GM12878 (cell line): ENCODE measurements at regions not wholly inside any gene's neighbourhood (a gene's known extent, or its start where the extent isn't known, plus 50 kb on each side); places are given as distances from the start of the nearest gene placed in this dataset.

Experiments
- ATAC-seq: fragments of 200-7000 bp; cut with Tn5 transposase; 3 replicates; pipeline ENCODE4 v1.9.1; 2020; ENCODE audit warnings: mild to moderate bottlenecking, moderate library complexity
- BruUV-seq: library from RNA; stranded (reverse); fragments of 400-500 nt; replicated peaks from 2 replicates; lab custom pipeline; 2021; lab: Mats Ljungman, UMichigan
- CTCF ChIA-PET: fragments of 300-600 bp; sonication (Branson Sonifier 250); formaldehyde crosslinking; extraction: SDS; loops from one replicate; lab custom pipeline; 2021; ENCODE audit warnings: inconsistent platforms; lab: Yijun Ruan, JAX
- POLR2A ChIA-PET: fragments of 350-600 bp; formaldehyde crosslinking; extraction: SDS; loops from one replicate; lab custom pipeline; 2021; ENCODE audit warnings: inconsistent platforms; lab: Charles Lee
- RAD21 ChIA-PET: fragments of 300-600 bp; sonication (Branson Sonifier 250); formaldehyde crosslinking; loops from one replicate; lab custom pipeline; 2023; ENCODE audit warnings: antibody characterized with exemption; ENCODE audit not compliant: unreplicated experiment; lab: Charles Lee
- SMC1A ChIA-PET: fragments of 300-600 bp; sonication (Branson Sonifier 250); formaldehyde crosslinking; loops from one replicate; lab custom pipeline; 2023; ENCODE audit not compliant: unreplicated experiment, uncharacterized antibody; lab: Charles Lee
- DNase-seq: peaks from one replicate; pipeline ENCODE4 v3.0.0-alpha.2; 2011; ENCODE audit warnings: low read depth, low spot score
- FAIRE-seq: peaks from 3 replicates; lab custom pipeline; 2011; peaks lifted over from hg19 to GRCh38; lab: Jason Lieb, UNC
- H2AFZ ChIP-seq: 2 replicates; pipeline ENCODE4 v1.6.0; 2011; ENCODE audit warnings: low read depth, low read length, control low read depth; ENCODE audit not compliant: control insufficient read depth
- H3K27ac ChIP-seq: 2 replicates; pipeline ENCODE4 v1.5.1; 2011; ENCODE audit warnings: control low read depth; ENCODE audit not compliant: control insufficient read depth, insufficient read depth
- H3K27me3 ChIP-seq, 2 experiments: replicated peaks in 1 of 2; 2 replicates each; pipeline versions ENCODE4 v1.6.0 to v1.6.1; 2011; ENCODE audit warnings: low read length in 1 of 2; ENCODE audit not compliant: control insufficient read depth in 2 of 2, insufficient read depth in 2 of 2
- H3K36me3 ChIP-seq, 2 experiments: 2 replicates each; pipeline ENCODE4 v1.5.1; 2011; ENCODE audit warnings: low read length in 1 of 2; ENCODE audit not compliant: control insufficient read depth in 2 of 2, insufficient read depth in 2 of 2
- H3K4me1 ChIP-seq: 2 replicates; pipeline ENCODE4 v1.6.1; 2011; ENCODE audit warnings: mild to moderate bottlenecking, low read length, moderate library complexity, mixed read lengths; ENCODE audit not compliant: control insufficient read depth, insufficient read depth
- H3K4me2 ChIP-seq: 2 replicates; pipeline ENCODE4 v1.6.0; 2011; ENCODE audit warnings: control low read depth; ENCODE audit not compliant: control insufficient read depth, insufficient read depth
- H3K4me3 ChIP-seq: fragments of 200-600 bp; sonication (generic); 2 replicates; pipeline ENCODE4 v1.5.1; 2016
- H3K79me2 ChIP-seq: 2 replicates; pipeline ENCODE4 v1.6.0; 2011; ENCODE audit warnings: low read length; ENCODE audit not compliant: control insufficient read depth, insufficient read depth
- H3K9ac ChIP-seq: 2 replicates; pipeline ENCODE4 v1.8.0; 2011; ENCODE audit warnings: low read length, control low read depth, mixed read lengths; ENCODE audit not compliant: control insufficient read depth, insufficient read depth
- H3K9me3 ChIP-seq: replicated peaks from 3 replicates; pipeline ENCODE4 v1.5.1; 2011; ENCODE audit warnings: mild to moderate bottlenecking, low read length; ENCODE audit not compliant: control insufficient read depth, insufficient read depth
- H4K20me1 ChIP-seq: 2 replicates; pipeline ENCODE4 v1.6.0; 2011; ENCODE audit not compliant: control insufficient read depth, insufficient read depth
- ATF7 ChIP-seq: fragments of 450-650 bp; IDR thresholded peaks from 2 replicates; pipeline ENCODE4 v1.6.1; 2016; ENCODE audit warnings: low read depth, mild to moderate bottlenecking
- BACH1 ChIP-seq: fragments of 450-650 bp; IDR thresholded peaks from 2 replicates; pipeline ENCODE4 v1.6.1; 2017; ENCODE audit warnings: mild to moderate bottlenecking, borderline replicate concordance
- CHD2 ChIP-seq: IDR thresholded peaks from 2 replicates; pipeline ENCODE4 v1.6.1; 2011; ENCODE audit warnings: low read depth, low read length, improper control_type of control experiment, borderline replicate concordance
- EP300 ChIP-seq, 2 experiments: fragments of 150-350 bp in 1 of 2; IDR thresholded peaks; 2 replicates each; pipeline ENCODE4 v1.6.1; 2011 to 2012; ENCODE audit warnings: low read depth in 2 of 2, low read length in 2 of 2, borderline replicate concordance in 1 of 2, improper control_type of control experiment in 1 of 2, inconsistent platforms in 1 of 2; ENCODE audit not compliant: control insufficient read depth in 1 of 2
- KAT2A ChIP-seq: conservative IDR thresholded peaks from 2 replicates; pipeline ENCODE4 v1.6.1; 2011; ENCODE audit warnings: low read depth, low read length; ENCODE audit not compliant: control insufficient read depth
- SMAD1 ChIP-seq: fragments of 450-650 bp; IDR thresholded peaks from 2 replicates; pipeline ENCODE4 v1.6.1; 2018; ENCODE audit warnings: mild to moderate bottlenecking, low read depth; ENCODE audit not compliant: partially characterized antibody
- SREBF1 ChIP-seq: IDR thresholded peaks from 2 replicates; pipeline ENCODE4 v1.6.1; 2012; ENCODE audit warnings: mild to moderate bottlenecking, low read length
- SREBF2 ChIP-seq: IDR thresholded peaks from 2 replicates; pipeline ENCODE4 v1.6.1; 2012; ENCODE audit warnings: mild to moderate bottlenecking, low read length
- SRF ChIP-seq, 2 experiments: IDR thresholded peaks; 2 replicates each; pipeline ENCODE4 v1.6.1; 2011; ENCODE audit warnings: low read depth in 2 of 2, low read length in 2 of 2, mild to moderate bottlenecking in 1 of 2, moderate library complexity in 1 of 2
- TCF7 ChIP-seq: IDR thresholded peaks from 2 replicates; pipeline ENCODE4 v1.6.1; 2014; ENCODE audit warnings: antibody characterized with exemption, borderline replicate concordance
- WRNIP1 ChIP-seq: IDR thresholded peaks from 2 replicates; pipeline ENCODE4 v1.6.1; 2011; ENCODE audit warnings: low read depth, low read length, improper control_type of control experiment, borderline replicate concordance
- ZNF207 ChIP-seq: fragments of 450-650 bp; IDR thresholded peaks from 2 replicates; pipeline ENCODE4 v1.6.1; 2014; ENCODE audit warnings: antibody characterized with exemption, mild to moderate bottlenecking, borderline replicate concordance
- ZNF217 ChIP-seq: fragments of 450-650 bp; IDR thresholded peaks from 2 replicates; pipeline ENCODE4 v1.6.1; 2017; ENCODE audit warnings: antibody characterized with exemption, mild to moderate bottlenecking
- WGBS: methylation state at CpG from one replicate; pipeline ENCODE4 v1.1.6; 2016; ENCODE audit warnings: low lambda C conversion rate; ENCODE audit not compliant: insufficient replicate concordance, insufficient coverage; ENCODE audit errors: missing lambda C conversion rate; 5-methylcytosine and 5-hydroxymethylcytosine counted together
- in situ Hi-C: fragments of 300-500 bp; cut with MboI; formaldehyde crosslinking; loops from 9 replicates; pipeline ENCODE4 v1.14.3; 2018; ENCODE audit warnings: mixed read lengths
- intact Hi-C: fragments of 100-400 bp; cut with micrococcal nuclease; formaldehyde crosslinking; loops from one replicate; pipeline ENCODE4 v1.14.2; 2022; ENCODE audit not compliant: unreplicated experiment
- TF ChIP-seq, protein P1 (sequence below): fragments of 450-650 bp; conservative IDR thresholded peaks from 2 replicates; pipeline ENCODE4 v1.6.1; 2017; ENCODE audit warnings: mild to moderate bottlenecking, moderate library complexity
- TF ChIP-seq, protein P2 (sequence below): IDR thresholded peaks from 2 replicates; pipeline ENCODE4 v1.6.1; 2012; ENCODE audit warnings: low read depth, low read length, improper control_type of control experiment
- TF ChIP-seq, protein P3 (sequence below): fragments of 450-650 bp; formaldehyde crosslinking; IDR thresholded peaks from 2 replicates; pipeline ENCODE4 v1.5.0; 2022; ENCODE audit warnings: mild to moderate bottlenecking, missing genetic modification characterization
- TF ChIP-seq, protein P4 (sequence below): IDR thresholded peaks from 2 replicates; pipeline ENCODE4 v1.6.1; 2012; ENCODE audit warnings: low read depth, low read length, improper control_type of control experiment

DNA sequence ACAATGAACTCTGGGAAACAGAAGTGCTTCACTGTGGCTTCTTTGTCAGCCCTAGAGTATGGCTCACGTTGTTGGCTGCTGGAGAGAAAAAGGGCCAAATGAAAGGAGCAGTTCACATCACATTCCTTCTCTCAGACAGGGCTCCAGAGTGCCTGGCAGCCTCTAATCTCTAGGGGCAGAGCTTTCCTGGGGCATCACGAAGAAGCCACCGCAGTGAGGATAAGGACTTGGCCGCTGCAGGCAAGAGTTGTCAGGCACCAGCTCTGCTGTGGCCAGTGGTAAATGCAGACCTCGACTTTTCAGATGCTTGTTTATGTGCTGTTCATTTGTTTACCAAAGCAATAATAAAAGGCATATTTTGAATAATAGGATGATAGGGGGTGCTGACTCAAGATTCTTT, 227.2 kb downstream of the ICE1 start (continued):
- TF ChIP-seq ATF7 (no peak), TCF7 (no peak), KAT2A (no peak)

DNA sequence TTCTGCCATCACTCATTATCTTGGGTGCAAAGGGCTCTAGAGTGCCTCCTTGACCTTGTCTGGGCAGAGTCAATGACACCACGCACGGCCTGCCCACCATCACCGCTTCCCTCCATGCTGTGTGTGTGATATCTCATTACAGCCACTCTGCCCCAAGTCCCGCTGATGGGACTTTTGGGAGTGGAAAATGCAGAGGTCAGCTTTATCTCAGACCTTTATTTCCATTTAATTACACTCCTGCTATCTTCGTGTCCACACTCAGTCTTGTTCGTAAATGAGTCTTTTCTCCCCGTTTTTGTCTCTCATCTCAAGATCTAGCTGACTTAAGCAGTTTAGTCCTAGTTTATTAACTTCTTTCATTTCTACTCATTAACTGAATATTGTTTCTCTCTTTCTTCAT, 226.2 kb downstream of the ICE1 start:
- DNase-seq = no peak
- Histone ChIP-seq H3K9ac (no peak overlapping the region), H3K79me2 (no peaks in the 10 kb centered on the region), H2AFZ (no peak overlapping the region), H3K4me1 (no peaks in the 10 kb centered on the region), H3K4me3 (no peak overlapping the region), H3K27me3 (no peaks in the 10 kb centered on the region), H3K36me3 (no peaks in the 10 kb centered on the region), H3K4me2 (no peak overlapping the region), H3K27ac (no peak overlapping the region), H4K20me1 (no peaks in the 10 kb centered on the region), H3K9me3 (no peaks in the 10 kb centered on the region)
- in situ Hi-C loops (no loop called here), intact Hi-C loops (no loop called here)
- no peak for ATAC-seq
- ChIA-PET SMC1A (no interaction called here), CTCF (no interaction called here), POLR2A (no interaction called here), RAD21 (no interaction called here)
- FAIRE-seq = no peak
- 66% methylated on average over 7 of the region's 7 CpGs for WGBS
- no TSS peak for BruUV-seq
- TF ChIP-seq SREBF1 (no peak), EP300 (IDR thresholded peaks at IDR 0.05; ENCODE audit: borderline replicate concordance in 1 of 2, control insufficient read depth in 1 of 2, low read depth in 2 of 2, low read length in 2 of 2) (no peak), CHD2 (no peak), TCF7 (no peak), ZNF217 (no peak), BACH1 (no peak), SREBF2 (no peak), WRNIP1 (no peak), ZNF207 (no peak), SMAD1 (no peak), SRF (IDR thresholded peaks at IDR 0.05; ENCODE audit: low read depth in 2 of 2, low read length in 2 of 2) (no peak)
- TF ChIP-seq, protein P1, sequence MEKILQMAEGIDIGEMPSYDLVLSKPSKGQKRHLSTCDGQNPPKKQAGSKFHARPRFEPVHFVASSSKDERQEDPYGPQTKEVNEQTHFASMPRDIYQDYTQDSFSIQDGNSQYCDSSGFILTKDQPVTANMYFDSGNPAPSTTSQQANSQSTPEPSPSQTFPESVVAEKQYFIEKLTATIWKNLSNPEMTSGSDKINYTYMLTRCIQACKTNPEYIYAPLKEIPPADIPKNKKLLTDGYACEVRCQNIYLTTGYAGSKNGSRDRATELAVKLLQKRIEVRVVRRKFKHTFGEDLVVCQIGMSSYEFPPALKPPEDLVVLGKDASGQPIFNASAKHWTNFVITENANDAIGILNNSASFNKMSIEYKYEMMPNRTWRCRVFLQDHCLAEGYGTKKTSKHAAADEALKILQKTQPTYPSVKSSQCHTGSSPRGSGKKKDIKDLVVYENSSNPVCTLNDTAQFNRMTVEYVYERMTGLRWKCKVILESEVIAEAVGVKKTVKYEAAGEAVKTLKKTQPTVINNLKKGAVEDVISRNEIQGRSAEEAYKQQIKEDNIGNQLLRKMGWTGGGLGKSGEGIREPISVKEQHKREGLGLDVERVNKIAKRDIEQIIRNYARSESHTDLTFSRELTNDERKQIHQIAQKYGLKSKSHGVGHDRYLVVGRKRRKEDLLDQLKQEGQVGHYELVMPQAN = no peak
- TF ChIP-seq, protein P2, sequence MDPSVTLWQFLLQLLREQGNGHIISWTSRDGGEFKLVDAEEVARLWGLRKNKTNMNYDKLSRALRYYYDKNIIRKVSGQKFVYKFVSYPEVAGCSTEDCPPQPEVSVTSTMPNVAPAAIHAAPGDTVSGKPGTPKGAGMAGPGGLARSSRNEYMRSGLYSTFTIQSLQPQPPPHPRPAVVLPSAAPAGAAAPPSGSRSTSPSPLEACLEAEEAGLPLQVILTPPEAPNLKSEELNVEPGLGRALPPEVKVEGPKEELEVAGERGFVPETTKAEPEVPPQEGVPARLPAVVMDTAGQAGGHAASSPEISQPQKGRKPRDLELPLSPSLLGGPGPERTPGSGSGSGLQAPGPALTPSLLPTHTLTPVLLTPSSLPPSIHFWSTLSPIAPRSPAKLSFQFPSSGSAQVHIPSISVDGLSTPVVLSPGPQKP = no peak
- TF ChIP-seq, protein P3, sequence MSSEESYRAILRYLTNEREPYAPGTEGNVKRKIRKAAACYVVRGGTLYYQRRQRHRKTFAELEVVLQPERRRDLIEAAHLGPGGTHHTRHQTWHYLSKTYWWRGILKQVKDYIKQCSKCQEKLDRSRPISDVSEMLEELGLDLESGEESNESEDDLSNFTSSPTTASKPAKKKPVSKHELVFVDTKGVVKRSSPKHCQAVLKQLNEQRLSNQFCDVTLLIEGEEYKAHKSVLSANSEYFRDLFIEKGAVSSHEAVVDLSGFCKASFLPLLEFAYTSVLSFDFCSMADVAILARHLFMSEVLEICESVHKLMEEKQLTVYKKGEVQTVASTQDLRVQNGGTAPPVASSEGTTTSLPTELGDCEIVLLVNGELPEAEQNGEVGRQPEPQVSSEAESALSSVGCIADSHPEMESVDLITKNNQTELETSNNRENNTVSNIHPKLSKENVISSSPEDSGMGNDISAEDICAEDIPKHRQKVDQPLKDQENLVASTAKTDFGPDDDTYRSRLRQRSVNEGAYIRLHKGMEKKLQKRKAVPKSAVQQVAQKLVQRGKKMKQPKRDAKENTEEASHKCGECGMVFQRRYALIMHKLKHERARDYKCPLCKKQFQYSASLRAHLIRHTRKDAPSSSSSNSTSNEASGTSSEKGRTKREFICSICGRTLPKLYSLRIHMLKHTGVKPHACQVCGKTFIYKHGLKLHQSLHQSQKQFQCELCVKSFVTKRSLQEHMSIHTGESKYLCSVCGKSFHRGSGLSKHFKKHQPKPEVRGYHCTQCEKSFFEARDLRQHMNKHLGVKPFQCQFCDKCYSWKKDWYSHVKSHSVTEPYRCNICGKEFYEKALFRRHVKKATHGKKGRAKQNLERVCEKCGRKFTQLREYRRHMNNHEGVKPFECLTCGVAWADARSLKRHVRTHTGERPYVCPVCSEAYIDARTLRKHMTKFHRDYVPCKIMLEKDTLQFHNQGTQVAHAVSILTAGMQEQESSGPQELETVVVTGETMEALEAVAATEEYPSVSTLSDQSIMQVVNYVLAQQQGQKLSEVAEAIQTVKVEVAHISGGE = no peak
- TF ChIP-seq, protein P4, sequence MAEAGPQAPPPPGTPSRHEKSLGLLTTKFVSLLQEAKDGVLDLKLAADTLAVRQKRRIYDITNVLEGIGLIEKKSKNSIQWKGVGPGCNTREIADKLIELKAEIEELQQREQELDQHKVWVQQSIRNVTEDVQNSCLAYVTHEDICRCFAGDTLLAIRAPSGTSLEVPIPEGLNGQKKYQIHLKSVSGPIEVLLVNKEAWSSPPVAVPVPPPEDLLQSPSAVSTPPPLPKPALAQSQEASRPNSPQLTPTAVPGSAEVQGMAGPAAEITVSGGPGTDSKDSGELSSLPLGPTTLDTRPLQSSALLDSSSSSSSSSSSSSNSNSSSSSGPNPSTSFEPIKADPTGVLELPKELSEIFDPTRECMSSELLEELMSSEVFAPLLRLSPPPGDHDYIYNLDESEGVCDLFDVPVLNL = no peak
